CD4-positive, alpha-beta T cell treated with Interferon alpha-2 for 1 hour (primary cell): ENCODE measurements at regions not wholly inside any gene's neighbourhood (a gene's known extent, or its start where the extent isn't known, plus 50 kb on each side); places are given as distances from the start of the nearest gene placed in this dataset.

Source experiments
- DNase-seq, 2 donors: peaks; one replicate each; pipeline ENCODE4 v3.0.0-alpha.2; 2020 to 2022

GRCh38 chr4:181581983-181582382 is 661.2 kb upstream of the TENM3 start:
- DNase-seq = no peak

GRCh38 chr4:181582595-181582994 is 660.6 kb upstream of the TENM3 start:
- DNase-seq = no peak

DNA sequence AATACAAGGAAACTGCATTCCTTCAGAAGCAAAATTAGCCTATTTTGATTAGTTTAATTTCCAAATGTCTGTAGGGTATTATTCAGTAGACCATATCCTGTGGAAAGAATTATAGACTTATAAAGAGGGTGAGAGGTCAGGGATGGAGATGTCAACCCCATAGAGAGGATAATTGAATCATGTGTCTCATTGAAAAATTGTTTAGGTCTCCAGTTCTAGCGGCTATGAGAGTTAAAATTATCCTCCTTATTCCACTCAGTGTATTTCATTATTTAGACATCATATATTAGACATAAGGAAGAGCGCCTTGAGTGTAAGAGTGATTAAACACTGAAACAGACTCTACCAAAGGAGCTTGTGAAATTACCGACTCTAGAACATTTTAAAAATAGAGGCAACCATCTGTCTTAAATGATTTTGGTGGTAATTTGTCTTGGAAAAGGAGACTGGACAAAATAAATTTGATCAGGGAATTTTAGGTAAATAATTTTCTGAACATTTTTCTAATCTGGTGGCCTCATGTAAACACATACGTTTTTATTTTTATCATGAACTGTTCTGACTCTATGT is 654.4 kb upstream of the TENM3 start:
- no peak for DNase-seq

- no peak for DNase-seq
Observed at GRCh38 chr4:181592221-181592745, 650.9 kb upstream of the TENM3 start.

DNA sequence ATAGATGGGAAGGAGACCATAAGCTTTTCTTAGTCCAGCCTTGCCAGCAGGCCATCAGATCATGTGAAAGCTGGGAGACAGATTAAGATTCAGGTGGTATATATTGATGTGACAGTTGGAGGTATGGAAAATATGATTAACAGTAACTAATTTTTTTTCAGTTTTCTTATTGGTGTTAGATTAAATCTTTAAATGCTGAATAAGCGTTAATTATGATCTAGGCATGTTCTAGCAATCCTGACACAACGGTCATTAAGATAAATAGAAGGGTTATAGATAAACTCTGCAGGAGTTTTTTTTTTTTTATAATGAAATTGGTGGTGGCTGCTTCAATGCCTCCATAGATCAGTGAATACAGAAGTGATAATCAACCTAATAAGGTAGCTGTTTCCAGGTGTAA is 649.5 kb upstream of the TENM3 start:
- no peak for DNase-seq

- DNase-seq = no peak
Observed at GRCh38 chr4:181594188-181594587, 649.0 kb upstream of the TENM3 start.

DNA sequence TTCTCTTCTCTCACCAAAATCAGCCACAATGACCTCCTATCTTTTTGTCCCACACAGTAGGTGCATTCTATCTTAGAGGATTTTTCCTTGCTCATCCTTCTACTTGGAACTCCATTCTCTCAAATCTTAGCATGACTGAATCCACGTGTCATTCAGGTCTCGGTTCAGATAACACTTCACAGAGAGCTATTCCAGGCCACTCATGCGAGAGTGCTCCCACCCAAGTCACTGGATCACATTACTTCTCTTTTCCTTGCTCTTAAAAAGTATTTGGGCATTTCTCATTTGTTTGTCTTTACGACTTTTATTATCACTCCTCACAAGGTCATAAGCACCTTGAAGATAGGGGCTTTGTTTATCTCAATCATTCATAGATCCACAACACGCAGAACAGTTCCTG is 647.5 kb upstream of the TENM3 start:
- DNase-seq = no peak

DNA sequence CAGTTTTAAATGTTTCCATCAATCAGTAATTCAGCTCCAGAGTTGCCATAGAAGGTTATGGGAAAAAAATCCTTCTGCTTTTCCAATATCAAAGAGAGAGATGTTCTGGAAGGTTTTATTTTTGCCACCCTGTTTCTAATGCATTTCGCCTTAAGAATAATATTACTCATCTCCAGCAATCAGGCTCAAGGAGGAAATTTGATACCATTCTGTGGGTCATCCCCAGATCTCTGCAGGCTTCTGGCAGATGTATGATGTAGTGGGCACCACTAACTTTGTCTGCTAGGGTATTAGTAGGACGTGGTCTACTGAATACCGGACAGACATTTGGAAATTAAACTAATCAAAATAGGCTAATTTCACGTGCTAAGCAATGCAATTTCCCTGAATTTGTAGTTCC is 645.4 kb upstream of the TENM3 start:
- DNase-seq = no peak

DNA sequence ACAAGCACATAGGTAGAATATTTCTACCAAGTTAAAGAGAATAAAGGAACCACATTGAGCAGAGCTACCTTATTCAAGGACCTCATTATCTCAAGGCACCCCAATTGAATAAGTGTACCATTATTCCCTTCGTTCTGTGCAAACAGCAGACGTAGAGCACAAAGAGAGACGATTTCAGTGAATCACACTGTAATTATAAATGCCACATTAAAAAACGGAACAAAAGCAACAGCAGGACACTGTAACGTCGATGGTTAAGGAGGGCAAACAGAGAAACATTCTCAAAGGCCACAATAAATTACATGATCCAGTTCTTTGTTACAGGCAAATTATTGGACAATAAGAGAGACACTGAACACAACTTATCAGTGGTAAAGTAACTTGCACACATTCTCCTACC is 644.1 kb upstream of the TENM3 start:
- no peak for DNase-seq

- no peak for DNase-seq
Observed at GRCh38 chr4:181601103-181601502, 642.1 kb upstream of the TENM3 start.

- no peak for DNase-seq
Observed at GRCh38 chr4:181604546-181604945, 638.7 kb upstream of the TENM3 start.

- DNase-seq = no peak
Observed at GRCh38 chr4:181606300-181606699, 636.9 kb upstream of the TENM3 start.

GRCh38 chr4:181608181-181608580 is 635.0 kb upstream of the TENM3 start:
- DNase-seq = no peak

DNA sequence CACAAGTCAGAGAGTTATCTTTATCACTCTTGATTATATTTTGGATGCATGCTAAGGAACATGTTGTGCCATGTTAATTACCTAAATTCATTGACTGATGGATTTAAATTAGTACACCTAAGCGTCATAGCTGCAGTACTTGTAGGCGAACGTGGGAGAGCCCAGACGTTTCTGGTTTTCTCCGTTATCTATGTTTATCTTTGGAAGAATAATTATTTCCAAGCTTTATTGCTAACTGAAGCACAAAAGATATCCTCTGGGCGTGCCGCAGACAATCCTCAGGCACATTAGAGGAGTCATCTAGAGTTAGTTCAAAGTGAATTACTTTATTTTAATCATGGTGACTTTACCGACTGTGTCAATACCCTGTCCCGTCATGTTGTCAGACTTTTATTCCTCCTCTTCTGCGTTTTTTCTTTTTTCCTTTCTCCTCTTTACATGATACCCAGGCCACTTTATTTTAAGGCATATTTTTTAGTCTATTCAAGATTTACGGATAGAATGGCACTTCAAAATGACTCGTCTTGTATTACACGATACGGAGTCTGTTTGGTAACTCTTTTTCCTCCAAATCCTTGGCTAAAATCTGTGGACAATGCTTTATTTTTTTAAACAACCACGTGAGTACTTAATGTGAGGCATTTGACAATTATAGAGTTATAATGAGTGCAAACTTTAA is 632.0 kb upstream of the TENM3 start:
- DNase-seq = no peak

- no peak for DNase-seq
Observed at GRCh38 chr4:181611946-181612600, 631.1 kb upstream of the TENM3 start.

DNA sequence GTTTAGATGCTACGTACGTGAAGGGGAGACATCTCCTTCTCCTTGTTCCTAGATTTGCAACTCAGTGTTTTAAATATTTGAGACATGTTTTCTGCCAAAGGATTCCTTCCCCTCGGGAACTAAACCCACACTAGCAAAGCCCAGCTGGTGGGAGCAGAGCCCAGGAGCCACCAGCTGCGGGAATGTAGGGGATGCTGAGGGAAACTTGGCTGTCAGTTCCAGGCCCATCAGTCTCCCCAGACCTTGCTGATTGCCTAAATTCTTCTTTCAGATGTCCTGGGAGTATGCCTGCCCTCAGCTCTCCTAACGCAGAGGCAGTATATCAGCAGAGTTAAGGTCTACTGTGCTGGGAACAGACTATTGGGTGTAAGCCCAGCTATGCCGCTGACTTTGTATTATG is 630.0 kb upstream of the TENM3 start:
- no peak for DNase-seq

- no peak for DNase-seq
Observed at GRCh38 chr4:181618038-181618618, 625.1 kb upstream of the TENM3 start.

- no peak for DNase-seq
Observed at GRCh38 chr4:181618896-181619295, 624.3 kb upstream of the TENM3 start.

- DNase-seq = no peak
Observed at GRCh38 chr4:181619651-181620050, 623.6 kb upstream of the TENM3 start.

- no peak for DNase-seq
Observed at GRCh38 chr4:181637186-181638105, 605.8 kb upstream of the TENM3 start.

- DNase-seq = no peak
Observed at GRCh38 chr4:181643466-181643865, 599.7 kb upstream of the TENM3 start.

GRCh38 chr4:181645489-181645888 is 597.7 kb upstream of the TENM3 start:
- DNase-seq = no peak

DNA sequence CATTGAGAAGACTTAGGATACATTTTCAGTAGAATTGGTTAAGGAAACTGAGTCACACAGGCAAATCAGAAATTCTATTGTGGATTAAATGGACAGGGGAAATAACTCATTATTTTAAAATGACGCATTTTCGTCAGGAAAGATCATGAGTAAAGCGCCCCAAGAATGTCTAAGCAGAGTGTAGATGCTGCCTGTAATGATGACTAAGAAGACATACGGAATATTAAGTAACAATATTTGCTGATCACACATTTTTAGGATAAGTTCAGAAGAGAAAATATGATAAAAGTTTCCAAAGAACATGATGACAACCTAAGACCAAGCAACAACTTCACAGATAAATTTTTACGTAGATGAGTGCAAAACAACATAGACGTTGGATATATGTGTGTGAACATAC is 596.3 kb upstream of the TENM3 start:
- no peak for DNase-seq
